GM12878 (cell line): ENCODE measurements at regions not wholly inside any gene's neighbourhood (a gene's known extent, or its start where the extent isn't known, plus 50 kb on each side); places are given as distances from the start of the nearest gene placed in this dataset.

Experiments
- ATAC-seq: fragments of 200-7000 bp; cut with Tn5 transposase; 3 replicates; pipeline ENCODE4 v1.9.1; 2020; ENCODE audit warnings: mild to moderate bottlenecking, moderate library complexity
- BruUV-seq: library from RNA; stranded (reverse); fragments of 400-500 nt; replicated peaks from 2 replicates; lab custom pipeline; 2021; lab: Mats Ljungman, UMichigan
- CTCF ChIA-PET: fragments of 300-600 bp; sonication (Branson Sonifier 250); formaldehyde crosslinking; extraction: SDS; loops from one replicate; lab custom pipeline; 2021; ENCODE audit warnings: inconsistent platforms; lab: Yijun Ruan, JAX
- POLR2A ChIA-PET: fragments of 350-600 bp; formaldehyde crosslinking; extraction: SDS; loops from one replicate; lab custom pipeline; 2021; ENCODE audit warnings: inconsistent platforms; lab: Charles Lee
- RAD21 ChIA-PET: fragments of 300-600 bp; sonication (Branson Sonifier 250); formaldehyde crosslinking; loops from one replicate; lab custom pipeline; 2023; ENCODE audit warnings: antibody characterized with exemption; ENCODE audit not compliant: unreplicated experiment; lab: Charles Lee
- SMC1A ChIA-PET: fragments of 300-600 bp; sonication (Branson Sonifier 250); formaldehyde crosslinking; loops from one replicate; lab custom pipeline; 2023; ENCODE audit not compliant: unreplicated experiment, uncharacterized antibody; lab: Charles Lee
- DNase-seq: peaks from one replicate; pipeline ENCODE4 v3.0.0-alpha.2; 2011; ENCODE audit warnings: low read depth, low spot score
- FAIRE-seq: peaks from 3 replicates; lab custom pipeline; 2011; peaks lifted over from hg19 to GRCh38; lab: Jason Lieb, UNC
- H2AFZ ChIP-seq: 2 replicates; pipeline ENCODE4 v1.6.0; 2011; ENCODE audit warnings: low read depth, low read length, control low read depth; ENCODE audit not compliant: control insufficient read depth
- H3K27ac ChIP-seq: 2 replicates; pipeline ENCODE4 v1.5.1; 2011; ENCODE audit warnings: control low read depth; ENCODE audit not compliant: control insufficient read depth, insufficient read depth
- H3K27me3 ChIP-seq, 2 experiments: replicated peaks in 1 of 2; 2 replicates each; pipeline versions ENCODE4 v1.6.0 to v1.6.1; 2011; ENCODE audit warnings: low read length in 1 of 2; ENCODE audit not compliant: control insufficient read depth in 2 of 2, insufficient read depth in 2 of 2
- H3K36me3 ChIP-seq, 2 experiments: 2 replicates each; pipeline ENCODE4 v1.5.1; 2011; ENCODE audit warnings: low read length in 1 of 2; ENCODE audit not compliant: control insufficient read depth in 2 of 2, insufficient read depth in 2 of 2
- H3K4me1 ChIP-seq: 2 replicates; pipeline ENCODE4 v1.6.1; 2011; ENCODE audit warnings: mild to moderate bottlenecking, low read length, moderate library complexity, mixed read lengths; ENCODE audit not compliant: control insufficient read depth, insufficient read depth
- H3K4me2 ChIP-seq: 2 replicates; pipeline ENCODE4 v1.6.0; 2011; ENCODE audit warnings: control low read depth; ENCODE audit not compliant: control insufficient read depth, insufficient read depth
- H3K4me3 ChIP-seq: fragments of 200-600 bp; sonication (generic); 2 replicates; pipeline ENCODE4 v1.5.1; 2016
- H3K79me2 ChIP-seq: 2 replicates; pipeline ENCODE4 v1.6.0; 2011; ENCODE audit warnings: low read length; ENCODE audit not compliant: control insufficient read depth, insufficient read depth
- H3K9ac ChIP-seq: 2 replicates; pipeline ENCODE4 v1.8.0; 2011; ENCODE audit warnings: low read length, control low read depth, mixed read lengths; ENCODE audit not compliant: control insufficient read depth, insufficient read depth
- H3K9me3 ChIP-seq: replicated peaks from 3 replicates; pipeline ENCODE4 v1.5.1; 2011; ENCODE audit warnings: mild to moderate bottlenecking, low read length; ENCODE audit not compliant: control insufficient read depth, insufficient read depth
- H4K20me1 ChIP-seq: 2 replicates; pipeline ENCODE4 v1.6.0; 2011; ENCODE audit not compliant: control insufficient read depth, insufficient read depth
- BACH1 ChIP-seq: fragments of 450-650 bp; IDR thresholded peaks from 2 replicates; pipeline ENCODE4 v1.6.1; 2017; ENCODE audit warnings: mild to moderate bottlenecking, borderline replicate concordance
- ESRRA ChIP-seq: IDR thresholded peaks from 2 replicates; pipeline ENCODE4 v1.6.1; 2012; ENCODE audit warnings: mild to moderate bottlenecking, low read length, improper control_type of control experiment
- EZH2 ChIP-seq: IDR thresholded peaks from 2 replicates; pipeline ENCODE4 v1.6.1; 2012; ENCODE audit warnings: low read depth, mild to moderate bottlenecking, control low read depth, inconsistent platforms, low read length, borderline replicate concordance; ENCODE audit not compliant: control insufficient read depth
- HCFC1 ChIP-seq: fragments of 150-350 bp; IDR thresholded peaks from 2 replicates; pipeline ENCODE4 v1.6.1; 2014; ENCODE audit warnings: low read length
- JUND ChIP-seq: IDR thresholded peaks from 2 replicates; pipeline ENCODE4 v1.6.1; 2012; ENCODE audit warnings: low read depth, mild to moderate bottlenecking, low read length, improper control_type of control experiment, moderate library complexity
- MYC ChIP-seq: IDR thresholded peaks from 2 replicates; pipeline ENCODE4 v1.6.1; 2011; ENCODE audit warnings: mild to moderate bottlenecking, low read length, moderate library complexity, inconsistent platforms; ENCODE audit not compliant: insufficient read depth, insufficient replicate concordance, insufficient read length, severe bottlenecking
- NFYB ChIP-seq: IDR thresholded peaks from 2 replicates; pipeline ENCODE4 v1.6.1; 2011; ENCODE audit warnings: low read depth, mild to moderate bottlenecking, low read length, improper control_type of control experiment, moderate library complexity; ENCODE audit not compliant: insufficient read depth
- NR2F1 ChIP-seq: fragments of 450-650 bp; conservative IDR thresholded peaks from 2 replicates; pipeline ENCODE4 v1.6.1; 2017; ENCODE audit warnings: mild to moderate bottlenecking
- PKNOX1 ChIP-seq: fragments of 450-650 bp; IDR thresholded peaks from 2 replicates; pipeline ENCODE4 v1.6.1; 2016; ENCODE audit warnings: mild to moderate bottlenecking
- RAD21 ChIP-seq: IDR thresholded peaks from 2 replicates; pipeline ENCODE4 v1.6.1; 2011; ENCODE audit warnings: mild to moderate bottlenecking, low read depth, low read length, moderate library complexity; ENCODE audit not compliant: insufficient read depth
- SIX5 ChIP-seq: IDR thresholded peaks from 2 replicates; pipeline ENCODE4 v1.6.1; 2011; ENCODE audit warnings: mild to moderate bottlenecking, low read depth, low read length, moderate library complexity; ENCODE audit not compliant: severe bottlenecking
- TCF12 ChIP-seq: IDR thresholded peaks from 2 replicates; pipeline ENCODE4 v1.6.1; 2011; ENCODE audit warnings: low read depth, mild to moderate bottlenecking, low read length
- TCF3 ChIP-seq: IDR thresholded peaks from 2 replicates; pipeline ENCODE4 v1.6.1; 2012; ENCODE audit warnings: low read depth, mild to moderate bottlenecking, low read length, borderline replicate concordance; ENCODE audit not compliant: insufficient read depth
- USF1 ChIP-seq: IDR thresholded peaks from 2 replicates; pipeline ENCODE4 v1.6.1; 2011; ENCODE audit warnings: borderline replicate concordance, low read depth, mild to moderate bottlenecking, moderate library complexity, mixed read lengths, low read length; ENCODE audit not compliant: insufficient read depth; ENCODE audit errors: extremely low read length
- ZNF622 ChIP-seq: fragments of 450-650 bp; IDR thresholded peaks from 2 replicates; pipeline ENCODE4 v1.6.1; 2017; ENCODE audit warnings: mild to moderate bottlenecking, inconsistent platforms
- ZNF687 ChIP-seq: fragments of 450-650 bp; IDR thresholded peaks from 2 replicates; pipeline ENCODE4 v1.6.1; 2017; ENCODE audit warnings: mild to moderate bottlenecking, moderate library complexity
- in situ Hi-C: fragments of 300-500 bp; cut with MboI; formaldehyde crosslinking; loops from 9 replicates; pipeline ENCODE4 v1.14.3; 2018; ENCODE audit warnings: mixed read lengths
- intact Hi-C: fragments of 100-400 bp; cut with micrococcal nuclease; formaldehyde crosslinking; loops from one replicate; pipeline ENCODE4 v1.14.2; 2022; ENCODE audit not compliant: unreplicated experiment
- TF ChIP-seq, protein P1 (sequence below): IDR thresholded peaks from 2 replicates; pipeline ENCODE4 v1.6.1; 2011; ENCODE audit warnings: low read depth, low read length, improper control_type of control experiment, borderline replicate concordance

DNA sequence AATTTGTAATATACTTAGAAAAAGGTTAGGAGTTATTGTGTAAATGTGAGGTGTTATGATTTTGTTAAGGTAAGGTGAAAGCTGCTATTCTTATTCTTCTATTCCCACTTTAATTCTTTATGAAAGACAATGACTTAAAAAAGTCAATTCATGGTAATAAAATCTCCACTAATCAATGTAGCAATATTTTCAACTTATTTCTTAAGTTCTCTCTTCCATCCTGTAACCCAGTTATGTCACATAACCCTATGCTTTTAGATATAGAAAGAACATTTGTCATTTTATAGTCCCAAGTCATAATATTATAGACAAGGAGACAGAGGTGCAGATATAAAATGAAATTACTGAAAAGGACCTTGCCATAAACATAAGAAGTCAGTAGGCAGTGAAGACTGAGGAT lies 157.9 kb upstream of the SLC7A11 start:
- Histone ChIP-seq H3K27ac (no peak overlapping the region), H3K79me2 (no peaks in the 10 kb centered on the region), H3K36me3 (no peaks in the 10 kb centered on the region), H3K9ac (no peak overlapping the region), H3K4me1 (peaks cover 2% of the 10 kb centered on the region; the same call in 1 of the 2 replicates), H3K27me3 (no peaks in the 10 kb centered on the region), H4K20me1 (no peaks in the 10 kb centered on the region), H3K4me2 (no peak overlapping the region), H2AFZ (no peak overlapping the region), H3K9me3 (no peaks in the 10 kb centered on the region; the same call in 2 of the 3 replicates), H3K4me3 (no peak overlapping the region)
- TF ChIP-seq RAD21 (no peak), MYC (no peak), NFYB (no peak), ZNF622 (no peak), EZH2 (no peak), ESRRA (no peak), ZNF687 (no peak), NR2F1 (no peak), SIX5 (no peak), USF1 (no peak), JUND (no peak), TCF3 (no peak), PKNOX1 (no peak), TCF12 (no peak), HCFC1 (no peak), BACH1 (no peak)
- TF ChIP-seq, protein P1, sequence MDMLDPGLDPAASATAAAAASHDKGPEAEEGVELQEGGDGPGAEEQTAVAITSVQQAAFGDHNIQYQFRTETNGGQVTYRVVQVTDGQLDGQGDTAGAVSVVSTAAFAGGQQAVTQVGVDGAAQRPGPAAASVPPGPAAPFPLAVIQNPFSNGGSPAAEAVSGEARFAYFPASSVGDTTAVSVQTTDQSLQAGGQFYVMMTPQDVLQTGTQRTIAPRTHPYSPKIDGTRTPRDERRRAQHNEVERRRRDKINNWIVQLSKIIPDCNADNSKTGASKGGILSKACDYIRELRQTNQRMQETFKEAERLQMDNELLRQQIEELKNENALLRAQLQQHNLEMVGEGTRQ: no peak
- FAIRE-seq (no peak), DNase-seq (no peak), ATAC-seq (no peak)
- CTCF ChIA-PET: no interaction called here
- no TSS peak for BruUV-seq
- POLR2A ChIA-PET: no interaction called here
- RAD21 ChIA-PET: no interaction called here
- SMC1A ChIA-PET: interaction anchor here (0.9 to 1.0 kb wide), 2 partner anchors 10 to 51 kb away, joined by 3 read pairs; no protein-coding TSS in a partner anchor
- in situ Hi-C loops: no loop called here
- intact Hi-C loops: no loop called here
